GM19239 (cell line): ENCODE measurements at regions not wholly inside any gene's neighbourhood (a gene's known extent, or its start where the extent isn't known, plus 50 kb on each side); places are given as distances from the start of the nearest gene placed in this dataset.

Experiments used
- DNase-seq: peaks from one replicate; pipeline ENCODE4 v3.0.0; 2011; ENCODE audit warnings: low spot score; ENCODE audit not compliant: insufficient read length
- FAIRE-seq: peaks from 2 replicates; lab custom pipeline; 2011; peaks lifted over from hg19 to GRCh38; lab: Jason Lieb, UNC

- FAIRE-seq (no peak), DNase-seq (no peak)
Measured at GRCh38 chr5:56320686-56321085, 87.6 kb upstream of the ANKRD55 start.

GRCh38 chr5:56319526-56320181, 86.5 kb upstream of the ANKRD55 start:
- FAIRE-seq, result no peak

GRCh38 chr5:56317923-56318561, 84.9 kb upstream of the ANKRD55 start:
- no peak for DNase-seq
- FAIRE-seq, result peak; percentile 83

More at GRCh38 chr5:56319526-56320181, 86.5 kb upstream of the ANKRD55 start:
- no peak for DNase-seq

- FAIRE-seq (no peak), DNase-seq (no peak)
Measured at GRCh38 chr5:56316299-56316994, 83.3 kb upstream of the ANKRD55 start.

- FAIRE-seq (peak; percentile 74), DNase-seq (no peak)
Measured at GRCh38 chr5:56314529-56314928, 81.4 kb upstream of the ANKRD55 start.

- FAIRE-seq, result no peak
Measured at GRCh38 chr5:56313596-56313995, 80.5 kb upstream of the ANKRD55 start.

GRCh38 chr5:56313004-56313531, 79.9 kb upstream of the ANKRD55 start:
- FAIRE-seq, result no peak
- no peak for DNase-seq

More at GRCh38 chr5:56313596-56313995, 80.5 kb upstream of the ANKRD55 start:
- DNase-seq, result no peak

- DNase-seq, result no peak
- no peak for FAIRE-seq
Measured at GRCh38 chr5:56311306-56311905, 78.3 kb upstream of the ANKRD55 start.

- FAIRE-seq, result no peak
- no peak for DNase-seq
Measured at GRCh38 chr5:56310711-56311204, 77.6 kb upstream of the ANKRD55 start.

GRCh38 chr5:56309262-56309826, 76.2 kb upstream of the ANKRD55 start:
- DNase-seq (no peak), FAIRE-seq (no peak)

GRCh38 chr5:56307714-56308333, 74.7 kb upstream of the ANKRD55 start:
- DNase-seq (no peak), FAIRE-seq (no peak)

- DNase-seq (no peak), FAIRE-seq (no peak)
Measured at GRCh38 chr5:56306433-56307150, 73.5 kb upstream of the ANKRD55 start.

- FAIRE-seq (no peak), DNase-seq (no peak)
Measured at GRCh38 chr5:56305001-56305950, 72.1 kb upstream of the ANKRD55 start.

- no peak for FAIRE-seq
- DNase-seq, result no peak
Measured at GRCh38 chr5:56303511-56303910, 70.4 kb upstream of the ANKRD55 start.

GRCh38 chr5:56302027-56302426, 68.9 kb upstream of the ANKRD55 start:
- FAIRE-seq, result no peak

GRCh38 chr5:56301069-56301468, 67.9 kb upstream of the ANKRD55 start:
- DNase-seq (no peak), FAIRE-seq (peak; percentile 37)

More at GRCh38 chr5:56302027-56302426, 68.9 kb upstream of the ANKRD55 start:
- DNase-seq, result no peak

GRCh38 chr5:56299212-56299611, 66.1 kb upstream of the ANKRD55 start:
- no peak for DNase-seq
- no peak for FAIRE-seq
